ENCODE measurements at regions not wholly inside any gene's neighbourhood (a gene's known extent, or its start where the extent isn't known, plus 50 kb on each side); places are given as distances from the start of the nearest gene placed in this dataset.

GRCh38 chr1:221032637-221033280, 153.5 kb downstream of the HLX start:
- peak overlapping the region; percentile 85 for H3K27ac ChIP-seq (ENCODE audit: low read length)
- CTCF ChIA-PET, result no interaction called here
- no peaks in the 10 kb centered on the region for H3K9me3 ChIP-seq (ENCODE audit: low read length)
- DNase-seq (peak; percentile 77), ATAC-seq (peak; percentile 83)
- peak overlapping the region; percentile 72 for H3K4me2 ChIP-seq (ENCODE audit: low read length)
- no peaks in the 10 kb centered on the region for H3K27me3 ChIP-seq (ENCODE audit: low read length)
- TF ChIP-seq CTCF (conservative IDR thresholded peaks at IDR 0.05; ENCODE audit: low read depth, low read length) (no peak), EZH2phosphoT487 (IDR thresholded peaks at IDR 0.05; ENCODE audit: borderline replicate concordance, low read length) (no peak), EZH2 (IDR thresholded peaks at IDR 0.05; ENCODE audit: low read length, unreplicated experiment) (no peak)
- peak overlapping the region; percentile 22; the same call in 1 of the 2 replicates for H3K4me3 ChIP-seq (ENCODE audit: low read length)
- H3F3A ChIP-seq (ENCODE audit: low read length, unreplicated experiment), result peaks cover 14% of the 10 kb centered on the region
- H4K20me1 ChIP-seq (ENCODE audit: low read length), result no peaks in the 10 kb centered on the region
- peak overlapping the region; percentile 39 for H3K9ac ChIP-seq (ENCODE audit: low read length)
- no TSS peak for BruUV-seq (replicated peaks)
- H3K9me2 ChIP-seq (replicated peaks; ENCODE audit: low read length), result no peaks in the 10 kb centered on the region
- intact Hi-C loops (cut with micrococcal nuclease), result loop anchor here (1.0 to 10.0 kb wide), 9 partner anchors 42 to 1858 kb away; partner anchors contain the start of genes HLX and LYPLAL1
- no peak overlapping the region for H2AFZ ChIP-seq (ENCODE audit: low read length)
- POLR2A ChIA-PET (ENCODE audit: unreplicated experiment), result interaction anchor here (0.6 kb wide), 1 partner anchor 42 kb away, joined by 4 read pairs; no protein-coding TSS in a partner anchor
- peaks cover 50% of the 10 kb centered on the region for H3K4me1 ChIP-seq (ENCODE audit: insufficient read depth, low read length)
- H3K36me3 ChIP-seq (ENCODE audit: low read depth, low read length), result no peaks in the 10 kb centered on the region
- H3K79me2 ChIP-seq (ENCODE audit: low read length), result no peaks in the 10 kb centered on the region

GRCh38 chr1:221035662-221036153, 156.5 kb downstream of the HLX start:
- peak overlapping the region; percentile 59 for H3K4me3 ChIP-seq (ENCODE audit: low read length)
- peak overlapping the region; percentile 52 for H3K9ac ChIP-seq (ENCODE audit: low read length)
- no peaks in the 10 kb centered on the region for H3K9me3 ChIP-seq (ENCODE audit: low read length)
- peak overlapping the region; percentile 73 for H2AFZ ChIP-seq (ENCODE audit: low read length)
- H3K36me3 ChIP-seq (ENCODE audit: low read depth, low read length), result no peaks in the 10 kb centered on the region
- peaks cover 14% of the 10 kb centered on the region for H3F3A ChIP-seq (ENCODE audit: low read length, unreplicated experiment)
- POLR2A ChIA-PET (ENCODE audit: unreplicated experiment), result interaction anchor here (0.6 to 0.7 kb wide), 2 partner anchors 45 to 569 kb away, joined by 3 read pairs; no protein-coding TSS in a partner anchor
- BruUV-seq (replicated peaks), result no TSS peak
- H3K79me2 ChIP-seq (ENCODE audit: low read length), result no peaks in the 10 kb centered on the region
- H3K27ac ChIP-seq (ENCODE audit: low read length), result peak overlapping the region; percentile 90
- ATAC-seq (peak; percentile 46), DNase-seq (peak; percentile 92)
- intact Hi-C loops (cut with micrococcal nuclease), result loop anchor here (10.0 kb wide), 3 partner anchors 399 to 1861 kb away; partner anchors contain the start of gene LYPLAL1
- H4K20me1 ChIP-seq (ENCODE audit: low read length), result no peaks in the 10 kb centered on the region
- H3K27me3 ChIP-seq (ENCODE audit: low read length), result no peaks in the 10 kb centered on the region
- peaks cover 50% of the 10 kb centered on the region for H3K4me1 ChIP-seq (ENCODE audit: insufficient read depth, low read length)
- peak overlapping the region; percentile 78 for H3K4me2 ChIP-seq (ENCODE audit: low read length)
- TF ChIP-seq EZH2phosphoT487 (IDR thresholded peaks at IDR 0.05; ENCODE audit: borderline replicate concordance, low read length), result no peak
- no peaks in the 10 kb centered on the region for H3K9me2 ChIP-seq (replicated peaks; ENCODE audit: low read length)
- CTCF ChIA-PET, result interaction anchor here (0.6 to 1.8 kb wide), 3 partner anchors 168 to 930 kb away, joined by 3 to 5 read pairs (median 4); no protein-coding TSS in a partner anchor

- intact Hi-C loops (cut with micrococcal nuclease), result loop anchor here (10.0 kb wide), 3 partner anchors 395 to 1865 kb away; partner anchors contain the start of gene LYPLAL1
- TF ChIP-seq EZH2 (IDR thresholded peaks at IDR 0.05; ENCODE audit: low read length, unreplicated experiment) (no peak), CTCF (conservative IDR thresholded peaks at IDR 0.05; ENCODE audit: low read depth, low read length) (no peak), EZH2phosphoT487 (IDR thresholded peaks at IDR 0.05; ENCODE audit: borderline replicate concordance, low read length) (no peak)
- no peaks in the 10 kb centered on the region for H3K79me2 ChIP-seq (ENCODE audit: low read length)
- peaks cover 18% of the 10 kb centered on the region for H3K4me1 ChIP-seq (ENCODE audit: insufficient read depth, low read length)
- no peaks in the 10 kb centered on the region for H3K36me3 ChIP-seq (ENCODE audit: low read depth, low read length)
- DNase-seq (peak; percentile 44), ATAC-seq (0 out of 2 replicates have a peak, but pooled peaks have one; percentile 18)
- H3K9me2 ChIP-seq (replicated peaks; ENCODE audit: low read length), result no peaks in the 10 kb centered on the region
- no peak overlapping the region for H3K4me2 ChIP-seq (ENCODE audit: low read length)
- CTCF ChIA-PET, result no interaction called here
- POLR2A ChIA-PET (ENCODE audit: unreplicated experiment), result no interaction called here
- no peak overlapping the region for H3K27ac ChIP-seq (ENCODE audit: low read length)
- no peaks in the 10 kb centered on the region for H3K27me3 ChIP-seq (ENCODE audit: low read length)
- H3K4me3 ChIP-seq (ENCODE audit: low read length), result no peak overlapping the region
- no TSS peak for BruUV-seq (replicated peaks)
- peaks cover 14% of the 10 kb centered on the region for H3F3A ChIP-seq (ENCODE audit: low read length, unreplicated experiment)
- no peak overlapping the region for H2AFZ ChIP-seq (ENCODE audit: low read length)
- no peaks in the 10 kb centered on the region for H4K20me1 ChIP-seq (ENCODE audit: low read length)
- no peak overlapping the region for H3K9ac ChIP-seq (ENCODE audit: low read length)
- H3K9me3 ChIP-seq (ENCODE audit: low read length), result no peaks in the 10 kb centered on the region
Observed at GRCh38 chr1:221039616-221040015, 160.4 kb downstream of the HLX start.

Measured in PC-3 (cell line).